Fibroblast of lung (primary cell): ENCODE measurements at regions not wholly inside any gene's neighbourhood (a gene's known extent, or its start where the extent isn't known, plus 50 kb on each side); places are given as distances from the start of the nearest gene placed in this dataset.

Experiments
- DNase-seq, 2 donors: peaks; one replicate each; pipeline versions ENCODE4 v3.0.0 to v3.0.0-alpha.2; 2010; ENCODE audit warnings: low read depth in 2 of 2
- H2AFZ ChIP-seq: 2 replicates; pipeline ENCODE4 v1.5.1; 2012; ENCODE audit warnings: low read length, control low read depth, inconsistent platforms
- H3K27ac ChIP-seq: 2 replicates; pipeline ENCODE4 v1.5.1; 2011; ENCODE audit warnings: low read length, control low read depth; ENCODE audit not compliant: insufficient read depth
- H3K27me3 ChIP-seq: 2 replicates; pipeline ENCODE4 v1.5.1; 2011; ENCODE audit warnings: mild to moderate bottlenecking, low read length; ENCODE audit not compliant: control insufficient read depth, insufficient read depth
- H3K36me3 ChIP-seq: 2 replicates; pipeline ENCODE4 v1.5.1; 2011; ENCODE audit warnings: low read length; ENCODE audit not compliant: control insufficient read depth, insufficient read depth
- H3K4me1 ChIP-seq: 2 replicates; pipeline ENCODE4 v1.5.1; 2011; ENCODE audit warnings: low read length; ENCODE audit not compliant: control insufficient read depth, insufficient read depth; ENCODE audit errors: extremely low read depth
- H3K4me2 ChIP-seq: 2 replicates; pipeline ENCODE4 v1.5.1; 2011; ENCODE audit warnings: low read length, control low read depth; ENCODE audit not compliant: insufficient read depth; ENCODE audit errors: extremely low read depth
- H3K4me3 ChIP-seq, 4 experiments: fragments of 200-600 bp in 1 of 4; sonication (generic) in 1 of 4; replicated peaks in 1 of 4; 2 replicates each; pipeline ENCODE4 v1.5.1; 2011 to 2016; ENCODE audit warnings: low read length in 4 of 4, low read depth in 3 of 4, mild to moderate bottlenecking in 3 of 4, control low read depth in 2 of 4, inconsistent platforms in 1 of 4, mixed read lengths in 1 of 4; ENCODE audit not compliant: insufficient read depth in 1 of 4; ENCODE audit errors: control extremely low read depth in 1 of 4
- H3K79me2 ChIP-seq: 2 replicates; pipeline ENCODE4 v1.5.1; 2012; ENCODE audit warnings: mild to moderate bottlenecking, low read length, inconsistent platforms; ENCODE audit not compliant: control insufficient read depth, insufficient read depth
- H3K9ac ChIP-seq: 2 replicates; pipeline ENCODE4 v1.5.1; 2011; ENCODE audit warnings: mild to moderate bottlenecking, low read length, control low read depth; ENCODE audit not compliant: insufficient read depth
- H3K9me3 ChIP-seq: 2 replicates; pipeline ENCODE4 v1.5.1; 2012; ENCODE audit warnings: low read depth, low read length; ENCODE audit not compliant: control insufficient read depth, insufficient read depth
- H4K20me1 ChIP-seq: 2 replicates; pipeline ENCODE4 v1.5.1; 2011; ENCODE audit warnings: low read length; ENCODE audit not compliant: control insufficient read depth, insufficient read depth; ENCODE audit errors: extremely low read depth
- EZH2 ChIP-seq: IDR thresholded peaks from 2 replicates; pipeline ENCODE4 v1.5.1; 2012; ENCODE audit warnings: low read length, control low read depth, mild to moderate bottlenecking; ENCODE audit errors: missing control alignments
- TF ChIP-seq, protein P1 (sequence below), 2 donors: IDR thresholded peaks in 1 of 2; conservative IDR thresholded peaks in 1 of 2; 1 replicate in 1 of 2; 2 replicates in 1 of 2; pipeline ENCODE4 v1.5.1; 2011 to 2012; ENCODE audit warnings: low read length in 2 of 2, control low read depth in 1 of 2, inconsistent platforms in 1 of 2, low read depth in 1 of 2, mild to moderate bottlenecking in 1 of 2

DNA sequence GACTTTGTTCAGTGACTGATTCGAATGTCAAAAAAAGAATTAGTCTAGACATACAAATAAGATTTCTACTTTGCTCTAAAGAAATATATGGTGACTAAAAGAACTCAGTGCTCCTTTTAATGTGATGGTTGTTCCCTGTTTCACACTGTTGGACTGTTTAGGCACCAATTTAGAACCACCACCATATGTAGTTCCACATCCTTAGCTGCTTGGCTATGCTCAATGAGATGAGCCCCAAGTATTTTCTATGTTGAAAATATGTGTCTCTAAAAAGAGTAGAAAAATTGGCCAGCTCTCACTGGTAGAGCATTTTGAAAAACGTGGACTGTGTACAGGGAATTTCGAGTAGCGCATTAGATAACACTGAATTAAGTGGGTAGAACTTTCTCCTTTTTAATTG, 167.3 kb downstream of the GOLIM4 start:
- Histone ChIP-seq H3K9ac (no peak overlapping the region), H3K9me3 (no peaks in the 10 kb centered on the region), H3K79me2 (no peaks in the 10 kb centered on the region), H3K27ac (no peak overlapping the region), H4K20me1 (no peaks in the 10 kb centered on the region), H3K36me3 (no peaks in the 10 kb centered on the region), H3K4me2 (no peak overlapping the region), H3K4me1 (peaks cover 2% of the 10 kb centered on the region), H3K4me3 (no peak overlapping the region), H3K27me3 (peaks cover 2% of the 10 kb centered on the region), H2AFZ (no peak overlapping the region)
- TF ChIP-seq EZH2, result no peak
- TF ChIP-seq, protein P1, sequence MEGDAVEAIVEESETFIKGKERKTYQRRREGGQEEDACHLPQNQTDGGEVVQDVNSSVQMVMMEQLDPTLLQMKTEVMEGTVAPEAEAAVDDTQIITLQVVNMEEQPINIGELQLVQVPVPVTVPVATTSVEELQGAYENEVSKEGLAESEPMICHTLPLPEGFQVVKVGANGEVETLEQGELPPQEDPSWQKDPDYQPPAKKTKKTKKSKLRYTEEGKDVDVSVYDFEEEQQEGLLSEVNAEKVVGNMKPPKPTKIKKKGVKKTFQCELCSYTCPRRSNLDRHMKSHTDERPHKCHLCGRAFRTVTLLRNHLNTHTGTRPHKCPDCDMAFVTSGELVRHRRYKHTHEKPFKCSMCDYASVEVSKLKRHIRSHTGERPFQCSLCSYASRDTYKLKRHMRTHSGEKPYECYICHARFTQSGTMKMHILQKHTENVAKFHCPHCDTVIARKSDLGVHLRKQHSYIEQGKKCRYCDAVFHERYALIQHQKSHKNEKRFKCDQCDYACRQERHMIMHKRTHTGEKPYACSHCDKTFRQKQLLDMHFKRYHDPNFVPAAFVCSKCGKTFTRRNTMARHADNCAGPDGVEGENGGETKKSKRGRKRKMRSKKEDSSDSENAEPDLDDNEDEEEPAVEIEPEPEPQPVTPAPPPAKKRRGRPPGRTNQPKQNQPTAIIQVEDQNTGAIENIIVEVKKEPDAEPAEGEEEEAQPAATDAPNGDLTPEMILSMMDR (conservative IDR thresholded peaks at IDR 0.05 in 1 of 2, IDR thresholded peaks at IDR 0.05 in 1 of 2; ENCODE audit: low read depth in 1 of 2, low read length in 2 of 2), result no peak
- DNase-seq, result no peak

DNA sequence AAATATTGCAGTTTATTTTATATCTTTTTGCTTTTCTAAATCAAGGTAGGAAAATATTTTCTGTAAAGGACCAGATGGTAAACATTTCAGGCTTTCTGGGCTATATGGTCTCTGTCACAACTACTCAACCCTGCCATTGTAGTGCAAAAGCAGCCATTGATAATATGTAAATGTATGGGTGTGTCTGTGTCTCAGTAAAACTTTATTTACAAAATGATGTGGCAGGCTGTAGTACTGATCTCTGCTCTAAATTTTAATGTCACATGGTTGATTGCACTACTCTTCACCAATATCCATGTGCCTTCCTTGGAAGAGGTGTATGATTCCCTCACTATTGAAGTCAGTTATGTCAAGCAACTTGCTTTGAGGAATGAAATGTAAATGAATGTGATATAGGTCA, 175.0 kb downstream of the GOLIM4 start:
- H4K20me1 ChIP-seq, result no peaks in the 10 kb centered on the region
- no peak overlapping the region for H3K4me3 ChIP-seq
- no peaks in the 10 kb centered on the region for H3K9me3 ChIP-seq
- H3K4me1 ChIP-seq, result no peaks in the 10 kb centered on the region
- TF ChIP-seq, protein P1 (conservative IDR thresholded peaks at IDR 0.05 in 1 of 2, IDR thresholded peaks at IDR 0.05 in 1 of 2; ENCODE audit: low read depth in 1 of 2, low read length in 2 of 2), result no peak
- TF ChIP-seq EZH2, result no peak
- no peaks in the 10 kb centered on the region for H3K36me3 ChIP-seq
- no peak overlapping the region for H2AFZ ChIP-seq
- H3K27ac ChIP-seq, result no peak overlapping the region
- DNase-seq, result no peak
- peaks cover 2% of the 10 kb centered on the region for H3K27me3 ChIP-seq
- H3K4me2 ChIP-seq, result no peak overlapping the region
- no peaks in the 10 kb centered on the region for H3K79me2 ChIP-seq
- no peak overlapping the region for H3K9ac ChIP-seq

DNA sequence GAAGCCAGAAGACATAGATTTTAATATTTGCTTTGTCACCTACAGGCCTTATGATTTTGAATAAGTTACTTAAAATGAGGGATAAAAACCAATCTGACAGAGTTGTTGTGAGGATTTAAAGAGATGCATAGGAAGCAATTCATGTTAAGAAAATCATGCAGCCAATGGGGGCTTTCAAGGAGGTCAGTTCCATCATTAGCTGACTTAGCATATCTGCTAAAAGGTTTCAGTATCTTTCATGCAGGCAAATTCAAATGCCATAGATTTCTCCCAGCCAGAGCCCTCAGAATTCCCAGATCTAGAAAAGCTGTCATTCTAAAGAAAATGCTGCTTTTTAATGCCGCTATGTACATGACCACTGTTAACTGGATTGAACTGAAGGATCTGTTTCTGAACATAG, 176.1 kb downstream of the GOLIM4 start:
- no peak for DNase-seq
- Histone ChIP-seq H3K79me2 (no peaks in the 10 kb centered on the region), H3K4me3 (no peak overlapping the region), H4K20me1 (no peaks in the 10 kb centered on the region), H3K9ac (no peak overlapping the region), H3K36me3 (no peaks in the 10 kb centered on the region), H3K27me3 (peaks cover 2% of the 10 kb centered on the region), H3K4me1 (no peaks in the 10 kb centered on the region), H2AFZ (no peak overlapping the region), H3K27ac (no peak overlapping the region), H3K4me2 (no peak overlapping the region), H3K9me3 (no peaks in the 10 kb centered on the region)
- TF ChIP-seq, protein P1 (conservative IDR thresholded peaks at IDR 0.05 in 1 of 2, IDR thresholded peaks at IDR 0.05 in 1 of 2; ENCODE audit: low read depth in 1 of 2, low read length in 2 of 2), result no peak
- TF ChIP-seq EZH2, result no peak
